CD14-positive monocyte (primary cell): ENCODE measurements at regions not wholly inside any gene's neighbourhood (a gene's known extent, or its start where the extent isn't known, plus 50 kb on each side); places are given as distances from the start of the nearest gene placed in this dataset.

ENCODE experiments used
- DNase-seq, 3 donors: peaks; one replicate each; pipeline ENCODE4 v3.0.0-alpha.2; 2011 to 2022
- H2AFZ ChIP-seq: 2 replicates; pipeline ENCODE4 v1.6.0; 2012; ENCODE audit warnings: mild to moderate bottlenecking, low read depth, low read length, inconsistent platforms; ENCODE audit not compliant: insufficient read depth, poor library complexity, severe bottlenecking
- H3K27ac ChIP-seq, 2 donors: 1 replicate in 1 of 2; 2 replicates in 1 of 2; pipeline ENCODE4 v1.5.1; 2012 to 2013; ENCODE audit warnings: low read length in 2 of 2, control low read depth in 1 of 2, inconsistent platforms in 1 of 2, low read depth in 1 of 2, mild to moderate bottlenecking in 1 of 2
- H3K27me3 ChIP-seq, 2 donors: one replicate each; pipeline versions ENCODE4 v1.6.0 to v1.6.1; 2011 to 2013; ENCODE audit warnings: low read length in 2 of 2; ENCODE audit not compliant: control insufficient read depth in 2 of 2, insufficient read depth in 2 of 2
- H3K36me3 ChIP-seq, 2 donors: replicated peaks in 1 of 2; 1 replicate in 1 of 2; 2 replicates in 1 of 2; pipeline versions ENCODE4 v1.5.1 to v1.6.1; 2012 to 2013; ENCODE audit warnings: low read length in 2 of 2, control low read depth in 1 of 2, inconsistent platforms in 1 of 2, mild to moderate bottlenecking in 1 of 2; ENCODE audit not compliant: insufficient read depth in 2 of 2, control insufficient read depth in 1 of 2
- H3K4me1 ChIP-seq, 2 donors: 1 replicate in 1 of 2; 2 replicates in 1 of 2; pipeline versions ENCODE4 v1.5.1 to v1.6.1; 2012 to 2013; ENCODE audit warnings: low read length in 2 of 2, control low read depth in 1 of 2, inconsistent platforms in 1 of 2, mild to moderate bottlenecking in 1 of 2, moderate library complexity in 1 of 2; ENCODE audit not compliant: insufficient read depth in 2 of 2, control insufficient read depth in 1 of 2
- H3K4me2 ChIP-seq: replicated peaks from 2 replicates; pipeline ENCODE3; 2012; ENCODE audit warnings: low read length, moderate library complexity, mild to moderate bottlenecking; ENCODE audit not compliant: poor library complexity, severe bottlenecking; ENCODE audit errors: extremely low read depth
- H3K4me3 ChIP-seq, 3 experiments: fragments of 200-600 bp in 1 of 3; sonication (generic) in 1 of 3; replicated peaks in 1 of 3; 1 replicate in 2 of 3; 2 replicates in 1 of 3; pipeline ENCODE4 v1.5.1; 2011 to 2013; ENCODE audit warnings: low read length in 3 of 3, mild to moderate bottlenecking in 3 of 3, control low read depth in 2 of 3, low read depth in 2 of 3, inconsistent platforms in 1 of 3, moderate library complexity in 1 of 3
- H3K79me2 ChIP-seq: 2 replicates; pipeline ENCODE4 v1.6.0; 2012; ENCODE audit warnings: mild to moderate bottlenecking, control low read depth, inconsistent platforms, low read length, moderate library complexity; ENCODE audit not compliant: insufficient read depth
- H3K9ac ChIP-seq: 2 replicates; pipeline ENCODE4 v1.6.0; 2017; ENCODE audit warnings: low read length, mild to moderate bottlenecking; ENCODE audit not compliant: insufficient read depth, poor library complexity, severe bottlenecking
- H3K9me3 ChIP-seq, 2 donors: replicated peaks in 1 of 2; 1 replicate in 1 of 2; 2 replicates in 1 of 2; pipeline versions ENCODE4 v1.5.1 to v1.6.1; 2012 to 2013; ENCODE audit warnings: low read length in 2 of 2, control low read depth in 1 of 2; ENCODE audit not compliant: control insufficient read depth in 1 of 2, insufficient read depth in 1 of 2
- H4K20me1 ChIP-seq: 2 replicates; pipeline ENCODE4 v1.6.0; 2012; ENCODE audit warnings: mild to moderate bottlenecking, low read length, control low read depth, moderate library complexity; ENCODE audit not compliant: insufficient read depth
- H3K27ac Mint-ChIP-seq, 7 donors: one replicate each; pipeline ENCODE4 v1.8.0; 2020; ENCODE audit warnings: mild to moderate bottlenecking in 7 of 7, mixed read lengths in 7 of 7, moderate library complexity in 6 of 7, inconsistent platforms in 2 of 7
- H3K27me3 Mint-ChIP-seq, 3 donors: one replicate each; pipeline ENCODE4 v1.8.0; 2021 to 2022; ENCODE audit warnings: low read depth in 3 of 3, mild to moderate bottlenecking in 3 of 3, mixed read lengths in 3 of 3, moderate library complexity in 3 of 3, inconsistent platforms in 1 of 3
- H3K36me3 Mint-ChIP-seq, 2 donors: one replicate each; pipeline ENCODE4 v1.8.0; 2020; ENCODE audit warnings: mixed read lengths in 2 of 2, inconsistent platforms in 1 of 2, mild to moderate bottlenecking in 1 of 2
- H3K4me1 Mint-ChIP-seq: one replicate; pipeline ENCODE4 v1.8.0; 2020; ENCODE audit warnings: mild to moderate bottlenecking, mixed read lengths
- H3K4me3 Mint-ChIP-seq, 2 donors: one replicate each; pipeline ENCODE4 v1.8.0; 2020; ENCODE audit warnings: mild to moderate bottlenecking in 2 of 2, mixed read lengths in 2 of 2, moderate library complexity in 1 of 2
- H3K9me3 Mint-ChIP-seq, 7 donors: one replicate each; pipeline ENCODE4 v1.8.0; 2020 to 2022; ENCODE audit warnings: mixed read lengths in 7 of 7, mild to moderate bottlenecking in 6 of 7, moderate library complexity in 6 of 7, inconsistent platforms in 2 of 7
- WGBS: methylation state at CpG from one replicate; pipeline ENCODE4 v1.1.5; 2013; ENCODE audit warnings: missing lambda C conversion rate; ENCODE audit not compliant: insufficient coverage; 5-methylcytosine and 5-hydroxymethylcytosine counted together
- intact Hi-C, 2 donors: fragments of 100-400 bp; cut with micrococcal nuclease; formaldehyde crosslinking; loops; one replicate each; pipeline versions ENCODE4 v1.15.0 to v1.15.1; 2023
- TF ChIP-seq, protein P1 (sequence below): fragments of 200-600 bp; IDR thresholded peaks from one replicate; pipeline ENCODE4 v1.8.0; 2022; ENCODE audit warnings: antibody characterized with exemption, mild to moderate bottlenecking

- Mint-ChIP-seq H3K27me3 (peaks cover 8 to 29% (median 26%) of the 10 kb centered on the region in 3 donors), H3K9me3 (no peaks in the 10 kb centered on the region), H3K4me3 (no peak overlapping the region), H3K4me1 (peaks cover 5% of the 10 kb centered on the region), H3K36me3 (no peaks in the 10 kb centered on the region), H3K27ac (no peak overlapping the region)
- no peak overlapping the region for H3K9ac ChIP-seq
- WGBS: 98% methylated on average over 5 of the region's 6 CpGs
- no peaks in the 10 kb centered on the region for H3K4me1 ChIP-seq
- intact Hi-C loops: no loop called here
- no peak overlapping the region for H3K27ac ChIP-seq
- H3K9me3 ChIP-seq: no peaks in the 10 kb centered on the region
- DNase-seq: no peak
- H3K4me3 ChIP-seq: no peak overlapping the region
- peaks cover 0 to 6% of the 10 kb centered on the region in 2 donors for H3K27me3 ChIP-seq
- TF ChIP-seq, protein P1, sequence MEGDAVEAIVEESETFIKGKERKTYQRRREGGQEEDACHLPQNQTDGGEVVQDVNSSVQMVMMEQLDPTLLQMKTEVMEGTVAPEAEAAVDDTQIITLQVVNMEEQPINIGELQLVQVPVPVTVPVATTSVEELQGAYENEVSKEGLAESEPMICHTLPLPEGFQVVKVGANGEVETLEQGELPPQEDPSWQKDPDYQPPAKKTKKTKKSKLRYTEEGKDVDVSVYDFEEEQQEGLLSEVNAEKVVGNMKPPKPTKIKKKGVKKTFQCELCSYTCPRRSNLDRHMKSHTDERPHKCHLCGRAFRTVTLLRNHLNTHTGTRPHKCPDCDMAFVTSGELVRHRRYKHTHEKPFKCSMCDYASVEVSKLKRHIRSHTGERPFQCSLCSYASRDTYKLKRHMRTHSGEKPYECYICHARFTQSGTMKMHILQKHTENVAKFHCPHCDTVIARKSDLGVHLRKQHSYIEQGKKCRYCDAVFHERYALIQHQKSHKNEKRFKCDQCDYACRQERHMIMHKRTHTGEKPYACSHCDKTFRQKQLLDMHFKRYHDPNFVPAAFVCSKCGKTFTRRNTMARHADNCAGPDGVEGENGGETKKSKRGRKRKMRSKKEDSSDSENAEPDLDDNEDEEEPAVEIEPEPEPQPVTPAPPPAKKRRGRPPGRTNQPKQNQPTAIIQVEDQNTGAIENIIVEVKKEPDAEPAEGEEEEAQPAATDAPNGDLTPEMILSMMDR: no peak
- H3K36me3 ChIP-seq: no peaks in the 10 kb centered on the region
- no peak overlapping the region for H3K4me2 ChIP-seq
- H3K79me2 ChIP-seq: no peaks in the 10 kb centered on the region
- H4K20me1 ChIP-seq: no peaks in the 10 kb centered on the region
- H2AFZ ChIP-seq: no peak overlapping the region
These were observed 70.5 kb upstream of the TOX2 start for GRCh38 chr20:43843965-43844660.

GRCh38 chr20:43843096-43843964, 71.3 kb upstream of the TOX2 start:
- TF ChIP-seq, protein P1: no peak
- peaks cover 13 to 32% (median 28%) of the 10 kb centered on the region in 3 donors for H3K27me3 Mint-ChIP-seq
- H3K4me3 Mint-ChIP-seq: peak overlapping the region in 1 of 2 donors; percentile 35
- no peaks in the 10 kb centered on the region for H3K36me3 Mint-ChIP-seq
- no peaks in the 10 kb centered on the region for H3K9me3 Mint-ChIP-seq
- Histone ChIP-seq H3K27ac (no peak overlapping the region), H3K4me2 (no peak overlapping the region), H3K27me3 (peaks cover 0 to 6% of the 10 kb centered on the region in 2 donors), H2AFZ (no peak overlapping the region), H3K9ac (no peak overlapping the region), H4K20me1 (no peaks in the 10 kb centered on the region), H3K9me3 (no peaks in the 10 kb centered on the region), H3K79me2 (no peaks in the 10 kb centered on the region), H3K4me1 (no peaks in the 10 kb centered on the region), H3K36me3 (no peaks in the 10 kb centered on the region), H3K4me3 (no peak overlapping the region)
- intact Hi-C loops: no loop called here
- DNase-seq: no peak
- peaks cover 5% of the 10 kb centered on the region for H3K4me1 Mint-ChIP-seq
- 80% methylated on average over 8 of the region's 10 CpGs for WGBS
- H3K27ac Mint-ChIP-seq: no peak overlapping the region
